Stimulated activated CD8-positive, alpha-beta memory T cell treated with anti-CD3 and anti-CD28 coated beads, Interleukin-15, amount 100 ng/mL, for 1 hour (primary cell): ENCODE measurements at regions not wholly inside any gene's neighbourhood (a gene's known extent, or its start where the extent isn't known, plus 50 kb on each side); places are given as distances from the start of the nearest gene placed in this dataset.

ENCODE experiments used
- DNase-seq: peaks from one replicate; pipeline ENCODE4 v3.0.0-alpha.2; 2020; ENCODE audit warnings: low read depth

GRCh38 chr15:69628256-69629093, 175.9 kb downstream of the RPLP1 start:
- DNase-seq: no peak

GRCh38 chr15:69629631-69630161, 177.1 kb downstream of the RPLP1 start:
- no peak for DNase-seq

GRCh38 chr15:69631005-69631404, 178.4 kb downstream of the RPLP1 start:
- no peak for DNase-seq

GRCh38 chr15:69631978-69632377, 179.4 kb downstream of the RPLP1 start:
- no peak for DNase-seq

GRCh38 chr15:69634860-69635259, 182.2 kb downstream of the RPLP1 start:
- DNase-seq: no peak

GRCh38 chr15:69636169-69636915, 183.7 kb downstream of the RPLP1 start:
- DNase-seq: no peak

- no peak for DNase-seq
Observed at GRCh38 chr15:69637818-69638217, 185.2 kb downstream of the RPLP1 start.

- DNase-seq: no peak
Observed at GRCh38 chr15:69643476-69643875, 190.9 kb downstream of the RPLP1 start.

GRCh38 chr15:69643971-69644370, 191.4 kb downstream of the RPLP1 start:
- DNase-seq: no peak

- no peak for DNase-seq
Observed at GRCh38 chr15:69644876-69645275, 192.3 kb downstream of the RPLP1 start.

- DNase-seq: no peak
Observed at GRCh38 chr15:69647142-69647513, 194.5 kb downstream of the RPLP1 start.

GRCh38 chr15:69648212-69648611, 195.6 kb downstream of the RPLP1 start:
- DNase-seq: no peak

- no peak for DNase-seq
Observed at GRCh38 chr15:69648775-69649735, 196.4 kb downstream of the RPLP1 start.

GRCh38 chr15:69652293-69652692, 199.7 kb downstream of the RPLP1 start:
- DNase-seq: no peak

GRCh38 chr15:69652751-69653305, 200.2 kb downstream of the RPLP1 start:
- DNase-seq: no peak

- no peak for DNase-seq
Observed at GRCh38 chr15:69653306-69653705, 200.7 kb downstream of the RPLP1 start.

GRCh38 chr15:69653846-69654245, 201.2 kb downstream of the RPLP1 start:
- DNase-seq: no peak

GRCh38 chr15:69656271-69657030, 203.8 kb downstream of the RPLP1 start:
- no peak for DNase-seq

GRCh38 chr15:69657626-69658025, 205.0 kb downstream of the RPLP1 start:
- no peak for DNase-seq

- no peak for DNase-seq
Observed at GRCh38 chr15:69658411-69658945, 205.9 kb downstream of the RPLP1 start.
